C4-2B (cell line): ENCODE measurements at regions not wholly inside any gene's neighbourhood (a gene's known extent, or its start where the extent isn't known, plus 50 kb on each side); places are given as distances from the start of the nearest gene placed in this dataset.

ENCODE experiments used
- CTCF ChIP-seq: fragments of 450-650 bp; conservative IDR thresholded peaks from 2 replicates; pipeline ENCODE4 v1.5.1; 2017; ENCODE audit warnings: mild to moderate bottlenecking
- ZFX ChIP-seq: fragments of 450-650 bp; IDR thresholded peaks from 2 replicates; pipeline ENCODE4 v1.6.1; 2017

- TF ChIP-seq CTCF = no peak
- no peak for TF ChIP-seq ZFX
These were observed 1224.7 kb downstream of the BRD1 start for GRCh38 chr22:48602805-48603518.
